HG03571 (cell line): ENCODE measurements at regions not wholly inside any gene's neighbourhood (a gene's known extent, or its start where the extent isn't known, plus 50 kb on each side); places are given as distances from the start of the nearest gene placed in this dataset.
"Not testable (repeated sequence)": the region's sequence is repeated elsewhere in the genome, so short reads cannot be mapped to it uniquely, and the experiment has no call there.

Experiments used
- ATAC-seq: cut with Tn5 transposase; IDR thresholded peaks from one replicate; pipeline ENCODE4 v1.9.1; 2021; ENCODE audit not compliant: unreplicated experiment

GRCh38 chr9:3773362-3774060 lies 247.7 kb upstream of the RFX3 start:
- no peak for ATAC-seq

DNA sequence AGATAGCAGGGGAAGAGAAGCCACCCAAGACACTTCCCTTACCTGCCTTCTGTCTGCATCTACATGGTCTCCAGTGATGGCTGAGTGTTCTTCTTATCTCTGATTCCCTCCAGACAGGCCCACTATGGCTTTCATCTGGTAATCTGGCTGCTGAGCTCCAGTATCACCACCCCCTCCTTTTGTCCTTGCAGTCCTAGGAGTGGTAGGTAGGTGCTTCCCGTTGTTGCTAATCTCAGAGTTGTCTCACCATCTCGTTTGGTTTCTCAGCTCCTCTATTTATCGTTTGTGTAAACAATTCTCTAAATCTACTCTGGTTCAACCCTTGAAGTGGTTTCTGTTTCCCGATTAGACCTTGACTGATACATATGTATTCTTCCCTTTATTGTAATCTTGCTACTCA lies 243.8 kb upstream of the RFX3 start:
- no peak for ATAC-seq

DNA sequence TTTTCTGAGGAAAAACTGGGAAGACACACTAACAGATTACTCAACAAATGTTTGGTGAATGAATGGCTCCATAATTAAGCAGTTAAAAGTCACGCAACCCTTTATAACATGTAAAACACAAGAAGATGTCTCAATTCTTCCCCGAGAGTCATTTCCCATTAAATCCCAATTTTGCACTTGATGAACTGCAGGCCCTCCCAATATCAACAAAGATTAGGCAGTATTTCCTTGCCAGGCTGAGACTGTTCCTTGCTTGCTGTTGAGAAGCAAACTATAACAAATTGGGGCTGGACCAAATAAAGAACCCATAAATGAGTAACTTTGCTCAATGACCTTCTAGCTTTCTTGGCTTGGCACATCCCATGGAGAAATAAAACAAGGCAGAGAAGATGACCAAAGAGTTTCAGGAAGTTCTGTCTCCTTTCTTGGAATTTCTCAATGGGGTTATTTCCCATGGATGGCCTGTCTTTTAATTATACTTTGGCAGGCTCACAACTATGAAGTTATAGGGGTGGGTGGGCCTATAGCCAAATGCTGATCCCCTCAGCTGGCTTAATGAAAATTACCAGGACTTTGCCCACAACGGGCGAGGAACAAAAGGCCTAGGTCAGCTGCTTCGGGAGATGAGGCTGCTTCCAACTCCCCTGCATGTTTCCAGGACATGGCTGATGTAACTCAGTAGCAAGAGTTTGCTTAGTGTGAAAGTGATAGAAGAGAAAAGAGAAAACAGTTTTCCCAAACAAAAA lies 243.1 kb upstream of the RFX3 start:
- no peak for ATAC-seq

- no peak for ATAC-seq
Measured at GRCh38 chr9:3768286-3768685, 242.5 kb upstream of the RFX3 start.

DNA sequence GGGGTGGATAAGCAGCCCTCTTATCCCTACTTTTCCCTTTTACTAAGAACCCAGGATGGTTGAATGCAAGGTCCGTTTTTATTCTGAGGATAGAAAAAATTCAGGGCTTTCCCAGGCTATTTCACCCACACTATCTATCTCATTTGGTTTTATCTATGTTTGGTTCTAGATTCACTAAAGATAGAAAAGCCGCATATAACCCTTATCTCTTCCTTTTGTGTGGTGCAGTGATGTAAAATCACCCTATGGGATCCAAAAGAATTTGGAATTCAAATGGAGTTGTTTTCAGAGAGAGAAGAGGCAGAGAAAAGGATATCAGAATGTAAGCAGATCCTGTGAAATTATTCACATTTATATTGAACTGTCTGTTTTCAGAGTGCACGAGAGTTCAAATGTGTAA lies 236.3 kb upstream of the RFX3 start:
- ATAC-seq: no peak

DNA sequence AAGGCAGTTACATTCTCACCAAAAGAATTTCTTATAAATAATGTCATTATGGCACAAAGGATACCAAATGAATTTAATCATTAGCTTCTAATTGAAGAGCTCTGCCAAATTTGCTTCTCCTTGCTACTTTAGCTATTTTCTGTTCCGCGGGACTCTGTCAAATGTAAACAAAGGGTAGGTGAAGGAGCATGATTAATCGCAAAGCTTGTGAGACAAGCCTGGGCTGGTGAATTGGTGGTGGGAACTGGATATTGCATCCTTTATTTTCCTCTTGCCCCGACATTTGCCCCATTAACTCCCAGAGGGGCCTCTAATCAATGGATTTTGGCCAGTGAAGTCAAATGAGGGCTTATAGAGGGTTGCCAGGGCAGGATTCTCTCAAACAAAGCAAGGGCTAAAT lies 234.2 kb upstream of the RFX3 start:
- no peak for ATAC-seq

GRCh38 chr9:3758816-3759576 lies 233.2 kb upstream of the RFX3 start:
- no peak for ATAC-seq

DNA sequence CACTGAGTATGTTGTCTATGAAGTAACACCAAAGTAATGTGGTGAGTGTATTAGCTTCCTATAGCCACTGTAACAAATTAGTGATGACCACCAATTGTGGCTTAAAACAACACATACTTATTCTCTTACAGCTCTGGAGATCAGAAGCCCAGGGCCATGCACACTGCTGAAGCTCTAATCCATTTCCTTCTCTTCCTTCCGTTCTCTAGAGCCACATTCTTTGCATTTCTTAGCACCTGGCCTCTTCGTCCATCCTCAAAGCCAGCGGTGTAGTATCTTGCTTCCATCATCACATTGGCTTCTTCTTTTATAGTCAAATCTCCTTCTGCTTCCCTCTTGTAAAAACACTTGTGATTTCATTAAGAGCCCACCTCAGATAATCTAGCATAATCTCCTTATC lies 230.3 kb upstream of the RFX3 start:
- ATAC-seq: no peak

DNA sequence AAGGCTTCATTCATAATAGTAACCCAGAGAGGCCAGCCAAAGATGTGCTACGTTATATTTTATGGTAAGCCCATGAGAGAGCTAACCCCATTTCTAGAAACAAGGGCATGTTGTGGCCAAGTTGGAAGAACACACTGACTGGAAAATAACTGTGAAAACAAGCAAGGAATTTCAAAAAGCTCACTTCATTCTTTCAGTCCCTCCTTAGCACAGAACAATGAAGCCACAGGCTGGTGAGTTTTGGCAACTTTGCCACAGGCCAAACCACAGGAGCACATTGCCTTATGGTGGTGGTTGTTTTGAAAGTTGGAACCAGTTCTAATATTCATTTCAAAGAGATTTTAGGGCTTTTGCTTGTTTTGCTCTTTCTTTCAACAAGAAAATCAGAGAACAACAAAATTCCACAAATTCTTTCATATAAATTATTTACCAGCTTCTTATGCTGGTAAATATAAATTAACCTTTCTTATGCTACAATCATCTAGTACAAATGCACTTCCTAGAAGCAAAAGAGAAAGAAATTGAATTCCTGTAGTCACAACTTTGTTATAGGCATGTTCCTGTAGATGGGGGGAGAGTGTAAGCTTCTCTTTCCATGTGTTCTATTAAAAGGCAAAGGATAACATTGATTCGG lies 225.4 kb upstream of the RFX3 start:
- ATAC-seq: no peak

GRCh38 chr9:3750321-3750720 lies 224.5 kb upstream of the RFX3 start:
- ATAC-seq: no peak

- no peak for ATAC-seq
Measured at GRCh38 chr9:3746296-3747275, 220.8 kb upstream of the RFX3 start.

DNA sequence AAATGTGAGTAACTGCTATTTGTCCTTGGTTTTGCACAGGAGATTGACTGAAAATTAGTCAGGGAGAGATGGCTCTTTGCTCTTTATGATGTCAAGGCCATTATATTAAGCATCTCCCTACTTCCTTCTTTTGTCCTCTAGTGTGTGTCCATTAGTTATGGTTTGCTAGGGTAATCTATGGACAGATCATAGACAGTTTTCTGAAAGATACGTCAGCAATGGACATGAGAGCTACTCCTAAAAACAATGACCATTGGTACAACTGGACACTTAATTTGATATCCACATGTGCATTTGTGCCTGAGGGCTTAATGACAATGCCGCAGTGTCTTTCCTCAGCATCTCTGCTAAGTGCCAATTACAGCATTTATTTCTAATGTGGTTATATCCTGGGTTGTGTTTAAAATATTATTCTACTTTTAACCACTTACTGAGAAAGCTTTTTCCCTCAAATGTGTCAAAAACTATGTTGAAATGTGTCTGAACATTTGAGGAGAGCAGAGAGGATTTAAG lies 218.2 kb upstream of the RFX3 start:
- no peak for ATAC-seq

DNA sequence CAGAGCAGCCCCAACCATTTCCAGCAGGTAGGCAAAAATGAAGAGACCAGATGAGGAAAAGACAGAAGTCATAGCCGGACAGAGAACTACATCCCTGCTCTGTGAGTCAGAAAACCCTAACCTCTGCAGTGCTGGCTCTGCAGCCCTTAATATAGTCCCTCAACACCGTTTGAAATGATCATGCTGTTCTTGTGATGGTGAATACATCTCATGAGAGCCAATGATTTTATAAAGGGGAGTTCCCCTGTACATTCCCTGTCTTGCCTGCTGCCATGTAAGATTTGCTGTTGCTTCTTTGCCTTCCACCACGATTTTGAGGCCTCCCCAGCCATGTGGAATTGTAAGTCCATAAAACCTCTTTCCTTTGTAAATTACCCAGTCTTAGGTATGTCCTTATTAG lies 216.8 kb upstream of the RFX3 start:
- ATAC-seq: no peak

DNA sequence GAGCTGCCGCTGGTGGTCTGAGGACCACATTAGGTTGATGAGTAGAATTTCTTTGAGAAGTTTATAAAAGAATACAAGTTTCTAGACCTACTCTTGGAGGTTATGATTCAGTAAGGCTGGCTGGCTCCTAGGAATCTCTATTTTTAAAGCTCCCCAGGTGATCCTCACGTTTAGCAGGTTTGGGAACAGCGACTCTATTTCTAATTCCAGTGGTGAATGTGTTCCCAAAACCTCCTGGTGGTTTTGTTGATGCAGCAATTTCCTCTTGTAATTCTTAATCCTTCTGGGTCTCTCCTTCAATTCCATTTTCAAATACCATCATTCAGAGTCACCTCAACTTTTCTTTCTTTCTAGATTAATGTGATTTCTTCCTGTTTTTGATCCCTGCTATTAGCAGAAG lies 215.9 kb upstream of the RFX3 start:
- ATAC-seq: no peak

- no peak for ATAC-seq
Measured at GRCh38 chr9:3740690-3741419, 215.1 kb upstream of the RFX3 start.

GRCh38 chr9:3736161-3736560 lies 210.4 kb upstream of the RFX3 start:
- ATAC-seq: no peak

DNA sequence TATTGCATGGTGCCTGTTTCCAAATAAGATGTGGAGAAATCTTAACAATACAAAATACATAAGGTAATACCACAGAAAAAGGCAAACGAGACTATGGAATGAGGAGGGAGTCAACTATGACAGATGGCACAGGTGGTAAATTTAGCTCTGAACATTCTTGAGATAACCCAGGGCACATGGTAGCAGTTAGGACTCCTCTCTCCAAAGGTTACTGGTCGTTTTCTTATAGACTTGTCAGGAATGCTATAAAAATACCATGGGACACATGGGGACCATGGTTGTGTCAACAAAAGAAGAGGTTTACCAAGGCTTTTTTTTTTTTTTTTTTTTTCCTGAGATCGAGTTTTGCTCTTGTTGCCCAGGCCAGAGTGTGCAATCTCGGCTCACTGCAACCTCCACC lies 209.4 kb upstream of the RFX3 start:
- no peak for ATAC-seq

GRCh38 chr9:3733527-3734262 lies 207.9 kb upstream of the RFX3 start:
- ATAC-seq: not testable (repeated sequence)

DNA sequence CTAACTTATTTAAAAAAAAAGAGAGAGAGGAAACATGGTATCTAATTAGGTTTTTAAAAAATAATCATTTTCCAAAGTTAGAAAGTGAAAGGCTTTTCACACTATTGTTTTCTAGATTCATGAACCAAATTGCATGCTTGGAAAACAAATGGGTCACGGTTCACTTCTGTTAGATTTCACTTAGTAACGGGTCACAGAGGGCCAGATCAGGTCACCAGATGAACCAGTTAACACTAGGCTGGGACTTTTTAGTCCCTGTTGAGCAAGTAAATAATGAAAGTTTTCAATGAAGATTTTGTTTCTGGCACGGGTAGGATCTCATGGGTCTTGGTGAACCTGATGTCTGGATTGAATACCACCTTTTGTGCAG lies 207.2 kb upstream of the RFX3 start:
- no peak for ATAC-seq
